ENCODE measurements at regions not wholly inside any gene's neighbourhood (a gene's known extent, or its start where the extent isn't known, plus 50 kb on each side); places are given as distances from the start of the nearest gene placed in this dataset.

DNA sequence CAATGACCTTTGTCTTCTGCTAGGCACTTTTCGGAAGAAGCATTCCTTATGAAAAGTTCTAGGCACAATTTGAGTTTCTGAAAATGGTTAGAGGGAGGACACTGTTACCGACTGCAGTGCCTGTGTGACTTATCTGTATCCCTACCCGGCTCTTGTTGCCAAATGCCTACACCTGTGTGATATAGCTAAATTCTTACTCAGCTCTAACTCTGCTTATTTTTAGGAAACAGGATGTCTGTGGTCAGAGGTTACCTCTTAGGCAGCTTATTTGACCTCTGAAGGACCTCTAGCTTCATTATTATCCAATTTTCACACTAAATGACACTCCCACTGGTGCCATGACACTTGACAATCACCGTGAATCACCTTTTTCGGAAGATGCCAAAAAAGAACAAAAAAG lies 561.1 kb upstream of the SMIM31 start (continued):
- TF ChIP-seq, protein P1, sequence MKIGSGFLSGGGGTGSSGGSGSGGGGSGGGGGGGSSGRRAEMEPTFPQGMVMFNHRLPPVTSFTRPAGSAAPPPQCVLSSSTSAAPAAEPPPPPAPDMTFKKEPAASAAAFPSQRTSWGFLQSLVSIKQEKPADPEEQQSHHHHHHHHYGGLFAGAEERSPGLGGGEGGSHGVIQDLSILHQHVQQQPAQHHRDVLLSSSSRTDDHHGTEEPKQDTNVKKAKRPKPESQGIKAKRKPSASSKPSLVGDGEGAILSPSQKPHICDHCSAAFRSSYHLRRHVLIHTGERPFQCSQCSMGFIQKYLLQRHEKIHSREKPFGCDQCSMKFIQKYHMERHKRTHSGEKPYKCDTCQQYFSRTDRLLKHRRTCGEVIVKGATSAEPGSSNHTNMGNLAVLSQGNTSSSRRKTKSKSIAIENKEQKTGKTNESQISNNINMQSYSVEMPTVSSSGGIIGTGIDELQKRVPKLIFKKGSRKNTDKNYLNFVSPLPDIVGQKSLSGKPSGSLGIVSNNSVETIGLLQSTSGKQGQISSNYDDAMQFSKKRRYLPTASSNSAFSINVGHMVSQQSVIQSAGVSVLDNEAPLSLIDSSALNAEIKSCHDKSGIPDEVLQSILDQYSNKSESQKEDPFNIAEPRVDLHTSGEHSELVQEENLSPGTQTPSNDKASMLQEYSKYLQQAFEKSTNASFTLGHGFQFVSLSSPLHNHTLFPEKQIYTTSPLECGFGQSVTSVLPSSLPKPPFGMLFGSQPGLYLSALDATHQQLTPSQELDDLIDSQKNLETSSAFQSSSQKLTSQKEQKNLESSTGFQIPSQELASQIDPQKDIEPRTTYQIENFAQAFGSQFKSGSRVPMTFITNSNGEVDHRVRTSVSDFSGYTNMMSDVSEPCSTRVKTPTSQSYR (CRISPR knock-in tag; IDR thresholded peaks at IDR 0.05), result no peak

DNA sequence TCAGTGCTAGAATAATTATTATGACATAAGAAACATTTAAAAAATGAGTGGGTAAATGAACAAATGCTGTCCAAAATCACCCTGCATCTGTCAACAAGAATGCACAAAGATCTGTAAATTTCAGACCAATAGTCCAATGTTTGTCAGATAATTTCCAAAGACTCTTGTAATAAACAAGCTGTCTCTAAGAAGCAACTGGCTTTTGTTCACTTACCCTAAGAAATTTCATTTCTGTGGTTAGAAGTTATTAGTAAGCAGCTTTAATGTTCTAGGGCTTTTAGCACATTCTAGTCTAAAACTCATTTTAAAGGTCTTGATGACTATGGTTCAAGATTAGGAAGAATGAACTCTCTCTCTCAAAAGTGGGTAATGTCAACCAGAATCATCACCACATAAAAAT lies 560.3 kb upstream of the SMIM31 start:
- Mint-ChIP-seq H3K36me3 (no peaks in the 10 kb centered on the region), H3K4me1 (no peaks in the 10 kb centered on the region), H3K9me3 (peaks cover 17% of the 10 kb centered on the region), H3K4me3 (no peak overlapping the region), H3K27ac (no peak overlapping the region), H3K27me3 (ENCODE audit: low read depth) (no peaks in the 10 kb centered on the region)
- DNase-seq (ENCODE audit: low spot score) (no peak), ATAC-seq (no peak)
- CTCF ChIA-PET, result no interaction called here
- POLR2A ChIA-PET, result no interaction called here
- no peak for TF ChIP-seq ATF1 (CRISPR knock-in tag; IDR thresholded peaks at IDR 0.05)

DNA sequence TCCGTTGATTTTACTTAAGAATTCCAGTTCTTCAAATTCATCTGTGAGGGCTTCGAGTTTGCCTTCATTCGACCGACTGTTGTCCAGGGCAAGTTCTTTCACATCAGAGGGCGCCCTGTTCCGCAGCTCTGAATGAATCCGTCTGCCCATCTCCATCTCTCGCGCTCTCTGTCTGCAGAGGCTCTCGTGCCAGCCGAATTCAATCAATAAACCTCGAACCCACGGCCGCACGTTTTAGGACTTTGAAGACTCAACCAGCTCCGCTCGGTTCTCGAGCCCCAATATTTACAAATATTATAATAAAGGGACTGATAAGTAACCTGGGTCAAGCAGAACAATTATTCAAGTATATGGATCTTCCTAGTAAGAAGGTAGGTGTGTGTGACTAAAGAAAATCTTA lies 556.4 kb upstream of the SMIM31 start:
- no peak for DNase-seq (ENCODE audit: low spot score)
- Mint-ChIP-seq H3K27me3 (ENCODE audit: low read depth) (no peaks in the 10 kb centered on the region), H3K9me3 (peaks cover 9% of the 10 kb centered on the region), H3K27ac (no peak overlapping the region), H3K4me3 (no peak overlapping the region), H3K36me3 (peaks cover 4% of the 10 kb centered on the region; the same call in 1 of the 2 replicates), H3K4me1 (no peaks in the 10 kb centered on the region)
- no peak for ATAC-seq
- ChIA-PET CTCF (no interaction called here), POLR2A (no interaction called here)
- no peak for TF ChIP-seq NFYB (CRISPR knock-in tag; conservative IDR thresholded peaks at IDR 0.05; ENCODE audit: low read depth)
- no peak for TF ChIP-seq CBFB (CRISPR knock-in tag; IDR thresholded peaks at IDR 0.05; ENCODE audit: low read depth)
- TF ChIP-seq, protein P2, sequence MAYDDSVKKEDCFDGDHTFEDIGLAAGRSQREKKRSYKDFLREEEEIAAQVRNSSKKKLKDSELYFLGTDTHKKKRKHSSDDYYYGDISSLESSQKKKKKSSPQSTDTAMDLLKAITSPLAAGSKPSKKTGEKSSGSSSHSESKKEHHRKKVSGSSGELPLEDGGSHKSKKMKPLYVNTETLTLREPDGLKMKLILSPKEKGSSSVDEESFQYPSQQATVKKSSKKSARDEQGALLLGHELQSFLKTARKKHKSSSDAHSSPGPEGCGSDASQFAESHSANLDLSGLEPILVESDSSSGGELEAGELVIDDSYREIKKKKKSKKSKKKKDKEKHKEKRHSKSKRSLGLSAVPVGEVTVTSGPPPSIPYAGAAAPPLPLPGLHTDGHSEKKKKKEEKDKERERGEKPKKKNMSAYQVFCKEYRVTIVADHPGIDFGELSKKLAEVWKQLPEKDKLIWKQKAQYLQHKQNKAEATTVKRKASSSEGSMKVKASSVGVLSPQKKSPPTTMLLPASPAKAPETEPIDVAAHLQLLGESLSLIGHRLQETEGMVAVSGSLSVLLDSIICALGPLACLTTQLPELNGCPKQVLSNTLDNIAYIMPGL (CRISPR knock-in tag; IDR thresholded peaks at IDR 0.05), result no peak
- TF ChIP-seq NR3C1 (CRISPR knock-in tag; conservative IDR thresholded peaks at IDR 0.05; ENCODE audit: low read depth), result no peak
- TF ChIP-seq OVOL2 (CRISPR knock-in tag; IDR thresholded peaks at IDR 0.05; ENCODE audit: borderline replicate concordance), result no peak
- no peak for TF ChIP-seq TP53 (CRISPR knock-in tag; IDR thresholded peaks at IDR 0.05)
- peak; percentile 60; the same call in 1 of the 2 replicates for TF ChIP-seq ZNF317 (CRISPR knock-in tag; IDR thresholded peaks at IDR 0.05; ENCODE audit: borderline replicate concordance, low read depth)

DNA sequence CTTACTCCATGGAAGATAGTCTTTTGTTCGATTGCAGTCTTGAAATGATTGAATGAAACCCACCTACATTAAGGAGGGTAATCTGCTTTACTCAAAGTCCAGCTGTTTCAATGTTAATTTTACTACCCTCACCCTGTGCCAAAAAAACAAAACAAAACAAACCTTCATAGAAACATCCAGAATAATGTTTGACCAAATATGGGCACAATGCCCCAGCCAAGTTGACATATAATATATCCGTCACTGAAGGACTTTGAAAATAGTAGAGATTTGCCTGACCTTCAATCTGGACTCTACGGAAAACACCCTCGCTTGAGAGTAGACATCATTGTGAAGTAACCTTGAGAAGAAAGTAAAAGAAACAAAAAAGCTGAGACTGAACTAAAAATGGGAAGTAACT lies 550.5 kb upstream of the SMIM31 start:
- H3K4me1 Mint-ChIP-seq, result peaks cover 34% of the 10 kb centered on the region
- H3K27me3 Mint-ChIP-seq (ENCODE audit: low read depth), result no peaks in the 10 kb centered on the region
- CTCF ChIA-PET, result no interaction called here
- DNase-seq (ENCODE audit: low spot score) (no peak), ATAC-seq (no peak)
- H3K27ac Mint-ChIP-seq, result 0 out of 2 replicates have a peak overlapping the region, but pooled peaks have one; percentile 14
- TF ChIP-seq ZNF263 (CRISPR knock-in tag; IDR thresholded peaks at IDR 0.05; ENCODE audit: low read depth), result no peak
- no peak for TF ChIP-seq SP1 (CRISPR knock-in tag; conservative IDR thresholded peaks at IDR 0.05)
- TF ChIP-seq ATF1 (CRISPR knock-in tag; IDR thresholded peaks at IDR 0.05), result no peak
- no peak for TF ChIP-seq NFE2L1 (CRISPR knock-in tag; IDR thresholded peaks at IDR 0.05)
- TF ChIP-seq, protein P3, sequence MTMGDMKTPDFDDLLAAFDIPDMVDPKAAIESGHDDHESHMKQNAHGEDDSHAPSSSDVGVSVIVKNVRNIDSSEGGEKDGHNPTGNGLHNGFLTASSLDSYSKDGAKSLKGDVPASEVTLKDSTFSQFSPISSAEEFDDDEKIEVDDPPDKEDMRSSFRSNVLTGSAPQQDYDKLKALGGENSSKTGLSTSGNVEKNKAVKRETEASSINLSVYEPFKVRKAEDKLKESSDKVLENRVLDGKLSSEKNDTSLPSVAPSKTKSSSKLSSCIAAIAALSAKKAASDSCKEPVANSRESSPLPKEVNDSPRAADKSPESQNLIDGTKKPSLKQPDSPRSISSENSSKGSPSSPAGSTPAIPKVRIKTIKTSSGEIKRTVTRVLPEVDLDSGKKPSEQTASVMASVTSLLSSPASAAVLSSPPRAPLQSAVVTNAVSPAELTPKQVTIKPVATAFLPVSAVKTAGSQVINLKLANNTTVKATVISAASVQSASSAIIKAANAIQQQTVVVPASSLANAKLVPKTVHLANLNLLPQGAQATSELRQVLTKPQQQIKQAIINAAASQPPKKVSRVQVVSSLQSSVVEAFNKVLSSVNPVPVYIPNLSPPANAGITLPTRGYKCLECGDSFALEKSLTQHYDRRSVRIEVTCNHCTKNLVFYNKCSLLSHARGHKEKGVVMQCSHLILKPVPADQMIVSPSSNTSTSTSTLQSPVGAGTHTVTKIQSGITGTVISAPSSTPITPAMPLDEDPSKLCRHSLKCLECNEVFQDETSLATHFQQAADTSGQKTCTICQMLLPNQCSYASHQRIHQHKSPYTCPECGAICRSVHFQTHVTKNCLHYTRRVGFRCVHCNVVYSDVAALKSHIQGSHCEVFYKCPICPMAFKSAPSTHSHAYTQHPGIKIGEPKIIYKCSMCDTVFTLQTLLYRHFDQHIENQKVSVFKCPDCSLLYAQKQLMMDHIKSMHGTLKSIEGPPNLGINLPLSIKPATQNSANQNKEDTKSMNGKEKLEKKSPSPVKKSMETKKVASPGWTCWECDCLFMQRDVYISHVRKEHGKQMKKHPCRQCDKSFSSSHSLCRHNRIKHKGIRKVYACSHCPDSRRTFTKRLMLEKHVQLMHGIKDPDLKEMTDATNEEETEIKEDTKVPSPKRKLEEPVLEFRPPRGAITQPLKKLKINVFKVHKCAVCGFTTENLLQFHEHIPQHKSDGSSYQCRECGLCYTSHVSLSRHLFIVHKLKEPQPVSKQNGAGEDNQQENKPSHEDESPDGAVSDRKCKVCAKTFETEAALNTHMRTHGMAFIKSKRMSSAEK (CRISPR knock-in tag; IDR thresholded peaks at IDR 0.05; ENCODE audit: borderline replicate concordance), result no peak
- TF ChIP-seq, protein P4, sequence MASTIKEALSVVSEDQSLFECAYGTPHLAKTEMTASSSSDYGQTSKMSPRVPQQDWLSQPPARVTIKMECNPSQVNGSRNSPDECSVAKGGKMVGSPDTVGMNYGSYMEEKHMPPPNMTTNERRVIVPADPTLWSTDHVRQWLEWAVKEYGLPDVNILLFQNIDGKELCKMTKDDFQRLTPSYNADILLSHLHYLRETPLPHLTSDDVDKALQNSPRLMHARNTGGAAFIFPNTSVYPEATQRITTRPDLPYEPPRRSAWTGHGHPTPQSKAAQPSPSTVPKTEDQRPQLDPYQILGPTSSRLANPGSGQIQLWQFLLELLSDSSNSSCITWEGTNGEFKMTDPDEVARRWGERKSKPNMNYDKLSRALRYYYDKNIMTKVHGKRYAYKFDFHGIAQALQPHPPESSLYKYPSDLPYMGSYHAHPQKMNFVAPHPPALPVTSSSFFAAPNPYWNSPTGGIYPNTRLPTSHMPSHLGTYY (CRISPR knock-in tag; IDR thresholded peaks at IDR 0.05), result no peak
- TF ChIP-seq TP53 (CRISPR knock-in tag; IDR thresholded peaks at IDR 0.05), result no peak
- TF ChIP-seq TCF7 (CRISPR knock-in tag; IDR thresholded peaks at IDR 0.05; ENCODE audit: low read depth), result no peak
- H3K9me3 Mint-ChIP-seq, result peaks cover 4% of the 10 kb centered on the region
- POLR2A ChIA-PET, result no interaction called here
- no peak overlapping the region for H3K4me3 Mint-ChIP-seq
- peaks cover 4% of the 10 kb centered on the region; the same call in 1 of the 2 replicates for H3K36me3 Mint-ChIP-seq

Data from WTC11 (cell line).